HUES6 (cell line): ENCODE measurements at regions not wholly inside any gene's neighbourhood (a gene's known extent, or its start where the extent isn't known, plus 50 kb on each side); places are given as distances from the start of the nearest gene placed in this dataset.
"Not testable (repeated sequence)": the region's sequence is repeated elsewhere in the genome, so short reads cannot be mapped to it uniquely, and the experiment has no call there.

Experiments used
- H3K27ac ChIP-seq: 2 replicates; pipeline ENCODE4 v1.7.0; 2013; ENCODE audit warnings: low read depth, mild to moderate bottlenecking, low read length, inconsistent platforms
- H3K27me3 ChIP-seq: 2 replicates; pipeline ENCODE4 v1.6.1; 2013; ENCODE audit warnings: low read length; ENCODE audit not compliant: control insufficient read depth, insufficient read depth
- H3K36me3 ChIP-seq: 2 replicates; pipeline ENCODE4 v1.6.1; 2013; ENCODE audit warnings: low read length; ENCODE audit not compliant: control insufficient read depth, insufficient read depth
- H3K4me1 ChIP-seq: 2 replicates; pipeline ENCODE4 v1.6.1; 2013; ENCODE audit warnings: low read length; ENCODE audit not compliant: control insufficient read depth, insufficient read depth
- H3K4me3 ChIP-seq: 2 replicates; pipeline ENCODE4 v1.5.1; 2013; ENCODE audit warnings: low read depth, low read length
- H3K9ac ChIP-seq: one replicate; pipeline ENCODE4 v1.6.1; 2013; ENCODE audit warnings: mild to moderate bottlenecking, low read length
- H3K9me3 ChIP-seq: 2 replicates; pipeline ENCODE4 v1.6.1; 2013; ENCODE audit warnings: low read depth, low read length; ENCODE audit not compliant: control insufficient read depth, insufficient read depth

DNA sequence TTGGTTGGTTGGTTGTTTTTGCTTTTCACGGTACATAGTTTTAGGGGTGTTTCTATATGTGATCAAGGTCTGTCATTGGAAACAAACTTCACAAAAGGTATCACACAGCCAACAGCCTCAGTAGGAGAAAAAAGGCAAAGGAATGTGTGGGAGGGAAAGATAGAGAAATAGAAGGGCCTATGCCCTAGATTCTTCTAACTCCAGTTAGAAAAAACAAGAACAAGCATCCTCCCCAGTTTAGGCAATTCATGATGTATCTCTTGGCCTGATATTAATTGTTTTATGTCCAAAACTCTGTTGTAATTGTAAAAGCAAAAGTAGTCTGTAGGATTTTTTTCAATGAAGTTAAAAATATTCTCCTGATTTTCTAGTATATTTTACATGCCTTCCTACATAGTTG lies 192.4 kb upstream of the EDNRA start:
- Histone ChIP-seq H3K9me3 (no peaks in the 10 kb centered on the region), H3K4me1 (peaks cover 6% of the 10 kb centered on the region; the same call in 1 of the 2 replicates), H3K36me3 (no peaks in the 10 kb centered on the region), H3K4me3 (no peak overlapping the region), H3K9ac (no peak overlapping the region), H3K27me3 (no peaks in the 10 kb centered on the region), H3K27ac (no peak overlapping the region)

DNA sequence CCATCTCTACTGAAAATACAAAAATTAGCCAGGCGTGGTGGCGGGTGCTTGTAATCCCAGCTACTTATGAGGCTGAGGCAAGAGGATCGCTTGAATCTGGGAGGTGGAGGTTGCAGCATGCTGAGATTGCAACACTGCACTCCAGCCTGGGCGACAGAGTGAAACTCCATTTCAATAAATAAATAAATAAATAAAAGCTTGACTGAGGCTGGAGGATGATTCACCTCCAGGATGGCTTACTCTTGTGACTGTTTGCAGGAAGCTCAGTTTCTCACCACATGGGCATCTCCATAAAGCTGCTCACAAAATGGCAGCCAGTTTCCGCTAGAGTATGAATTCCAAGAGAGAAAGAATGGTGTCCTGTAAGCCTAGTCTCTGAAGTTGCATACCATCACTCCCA lies 191.7 kb upstream of the EDNRA start:
- no peak overlapping the region for H3K9ac ChIP-seq
- H3K4me1 ChIP-seq = peaks cover 6% of the 10 kb centered on the region; the same call in 1 of the 2 replicates
- no peak overlapping the region for H3K27ac ChIP-seq
- no peaks in the 10 kb centered on the region for H3K9me3 ChIP-seq
- no peaks in the 10 kb centered on the region for H3K27me3 ChIP-seq
- H3K36me3 ChIP-seq = no peaks in the 10 kb centered on the region
- H3K4me3 ChIP-seq = no peak overlapping the region

DNA sequence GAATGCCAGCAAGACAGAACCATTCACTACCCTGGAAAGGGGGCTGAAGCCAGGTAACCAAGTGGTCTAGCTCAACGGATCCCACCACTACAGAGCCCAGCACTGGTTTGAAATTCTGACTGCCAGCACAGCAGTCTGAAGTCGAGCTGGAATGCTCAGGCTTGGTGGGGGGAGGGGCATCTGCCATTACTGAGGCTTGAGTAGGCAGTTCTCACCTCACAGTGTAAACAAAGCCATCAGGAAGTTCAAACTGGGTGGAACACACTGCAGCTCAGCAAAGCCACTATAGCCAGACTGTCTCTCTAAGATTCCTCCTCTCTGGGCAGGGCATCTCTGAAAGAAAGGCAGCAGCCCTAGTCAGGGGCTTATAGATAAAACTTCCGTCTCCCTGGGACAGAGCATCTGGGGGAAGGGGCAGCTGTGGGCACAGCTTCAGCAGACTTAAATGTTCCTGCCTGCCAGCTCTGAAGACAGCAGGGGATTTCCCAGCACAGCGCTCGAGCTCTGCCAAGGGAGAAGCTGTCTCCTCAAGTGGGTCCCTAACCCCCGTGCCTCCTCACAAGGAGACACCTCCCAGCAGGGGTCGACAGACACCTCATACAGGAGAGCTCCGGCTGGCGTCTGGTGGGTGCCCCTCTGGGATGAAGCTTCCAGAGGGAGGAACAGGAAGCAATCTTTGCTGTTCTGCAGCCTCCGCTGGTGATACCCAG lies 188.1 kb upstream of the EDNRA start:
- H3K27ac ChIP-seq, H3K4me1 ChIP-seq, H3K9me3 ChIP-seq, H3K36me3 ChIP-seq, H3K27me3 ChIP-seq: not testable (repeated sequence)
- peak overlapping the region; percentile 43 for H3K9ac ChIP-seq
- H3K4me3 ChIP-seq = peak overlapping the region; percentile 15; the same call in 1 of the 2 replicates

DNA sequence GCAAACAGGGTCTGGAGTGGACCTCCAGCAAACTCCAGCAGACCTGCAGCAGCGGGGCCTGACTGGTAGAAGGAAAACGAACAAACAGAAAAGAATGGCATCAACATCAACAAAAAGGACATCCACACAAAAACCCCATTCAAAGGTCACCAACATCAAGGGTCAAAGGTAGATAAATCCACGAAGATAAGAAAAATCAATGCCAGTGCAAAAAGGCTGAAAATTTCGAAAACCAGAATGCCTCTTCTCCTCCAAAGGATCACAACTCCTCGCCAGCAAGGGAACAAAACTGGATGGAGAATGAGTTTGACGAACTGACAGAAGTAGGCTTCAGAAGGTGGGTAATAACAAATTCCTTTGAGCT lies 187.6 kb upstream of the EDNRA start:
- H3K9me3 ChIP-seq, H3K4me3 ChIP-seq, H3K9ac ChIP-seq, H3K36me3 ChIP-seq, H3K27ac ChIP-seq, H3K4me1 ChIP-seq, H3K27me3 ChIP-seq: not testable (repeated sequence)

DNA sequence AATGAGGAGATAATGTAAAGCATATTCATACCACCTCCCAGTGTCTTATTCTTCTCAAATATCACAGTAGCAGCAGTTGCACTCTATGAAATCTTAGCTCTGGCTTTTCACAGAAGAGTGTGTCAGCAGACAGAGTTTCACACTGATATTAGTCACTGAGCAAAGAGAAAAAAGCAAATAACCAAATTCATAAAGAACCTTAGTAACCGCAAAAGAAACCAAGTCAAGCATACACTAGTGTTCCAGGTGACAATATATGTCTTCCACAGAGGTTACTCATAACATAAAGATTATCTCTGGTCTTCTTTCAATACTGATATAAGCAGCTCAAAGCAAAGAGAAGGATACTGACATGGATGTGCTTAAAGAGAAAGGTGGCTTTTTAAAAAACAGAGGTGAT lies 181.7 kb upstream of the EDNRA start:
- H3K27me3 ChIP-seq = no peaks in the 10 kb centered on the region
- H3K4me3 ChIP-seq = no peak overlapping the region
- H3K9me3 ChIP-seq = no peaks in the 10 kb centered on the region
- no peak overlapping the region for H3K27ac ChIP-seq
- H3K9ac ChIP-seq = no peak overlapping the region
- no peaks in the 10 kb centered on the region for H3K36me3 ChIP-seq
- no peaks in the 10 kb centered on the region for H3K4me1 ChIP-seq

DNA sequence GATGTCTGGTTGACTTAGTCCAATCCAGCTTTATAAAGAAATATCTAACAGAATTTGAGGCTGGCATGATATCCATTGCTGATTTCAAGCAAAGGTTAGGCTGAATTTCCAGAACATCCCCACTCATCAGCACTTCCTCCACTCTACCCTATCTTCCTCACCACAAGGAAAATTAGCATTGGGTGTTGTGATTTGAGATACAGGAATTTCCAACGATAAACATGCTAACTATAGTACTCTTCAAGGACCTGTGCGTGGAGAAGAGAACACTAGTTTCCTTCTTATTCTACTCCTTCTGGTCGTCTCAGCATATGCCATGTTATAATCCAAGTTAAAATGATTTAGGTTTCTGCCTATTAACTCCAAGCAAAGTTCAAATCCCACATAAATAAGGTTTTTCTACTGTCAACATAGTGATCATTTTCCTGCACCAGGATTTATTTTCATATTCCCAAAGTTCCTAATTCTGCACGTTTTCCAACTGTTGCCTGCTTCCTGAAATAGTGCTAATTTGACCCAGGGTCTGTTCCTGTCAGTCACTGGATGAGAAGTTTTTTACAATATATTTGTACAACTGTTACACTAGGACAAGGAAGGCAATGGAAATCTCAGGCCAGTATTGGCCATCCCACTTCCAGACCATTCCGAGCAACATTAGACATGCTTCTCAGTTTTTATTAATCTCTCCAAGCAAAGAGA lies 177.6 kb upstream of the EDNRA start:
- no peak overlapping the region for H3K4me3 ChIP-seq
- H3K9me3 ChIP-seq = no peaks in the 10 kb centered on the region
- H3K4me1 ChIP-seq = no peaks in the 10 kb centered on the region
- H3K27ac ChIP-seq = no peak overlapping the region
- no peak overlapping the region for H3K9ac ChIP-seq
- no peaks in the 10 kb centered on the region for H3K27me3 ChIP-seq
- H3K36me3 ChIP-seq = no peaks in the 10 kb centered on the region

DNA sequence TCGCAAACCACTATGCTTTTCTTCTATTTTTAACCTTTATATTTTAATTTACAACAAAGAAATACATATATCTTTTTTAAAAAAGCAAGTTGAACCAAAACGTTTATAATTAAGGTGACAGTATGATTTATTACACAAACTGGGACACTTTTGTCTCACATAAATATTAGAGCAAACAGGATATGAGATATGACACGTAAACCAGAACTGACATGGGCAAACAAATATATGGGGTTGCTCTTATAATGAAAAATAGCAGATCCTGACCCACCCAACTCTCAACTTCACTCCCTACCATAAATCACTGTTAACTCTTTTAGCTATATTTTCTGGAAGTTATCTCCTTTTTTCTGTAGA lies 177.0 kb upstream of the EDNRA start:
- H3K9ac ChIP-seq = no peak overlapping the region
- H3K4me3 ChIP-seq = no peak overlapping the region
- no peaks in the 10 kb centered on the region for H3K36me3 ChIP-seq
- H3K27ac ChIP-seq = no peak overlapping the region
- H3K27me3 ChIP-seq = no peaks in the 10 kb centered on the region
- H3K9me3 ChIP-seq = no peaks in the 10 kb centered on the region
- no peaks in the 10 kb centered on the region for H3K4me1 ChIP-seq

DNA sequence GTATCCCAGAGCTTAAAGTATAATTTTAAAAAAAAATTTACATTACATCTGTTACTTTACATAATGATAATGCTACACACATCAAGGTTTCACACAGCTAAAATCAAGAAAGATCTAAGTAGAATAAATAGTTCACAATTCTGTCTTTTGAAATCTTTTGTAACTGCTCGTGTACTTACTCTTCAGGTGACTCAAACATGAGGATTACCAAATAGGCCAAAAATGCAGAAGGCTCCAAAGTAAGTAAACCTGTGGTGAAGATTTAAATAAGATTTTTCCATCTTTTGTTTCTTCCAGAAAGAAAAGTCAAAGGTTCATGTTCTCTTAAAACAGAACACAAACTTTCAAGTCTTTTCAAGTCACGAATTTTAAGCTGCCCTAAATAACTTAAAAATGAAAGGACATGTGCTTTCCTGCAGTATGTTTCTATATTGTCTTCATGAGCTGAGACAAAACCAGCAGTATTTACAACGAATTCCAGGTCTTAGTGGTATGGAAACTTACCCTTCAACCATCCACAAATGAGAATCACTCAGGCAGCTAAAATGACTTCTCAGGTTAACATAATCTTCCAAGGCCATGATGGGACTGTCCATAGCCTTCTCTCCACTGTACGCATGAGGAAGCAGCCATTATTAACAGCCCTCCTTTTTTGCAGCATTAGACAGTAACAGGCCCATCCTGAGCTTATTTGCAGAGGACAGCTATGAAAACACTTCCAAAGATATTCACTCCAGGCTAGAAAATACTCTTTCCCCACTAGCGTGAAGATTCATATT lies 172.8 kb upstream of the EDNRA start:
- Histone ChIP-seq H3K4me3 (no peak overlapping the region), H3K9me3 (no peaks in the 10 kb centered on the region), H3K4me1 (no peaks in the 10 kb centered on the region), H3K27me3 (no peaks in the 10 kb centered on the region), H3K27ac (no peak overlapping the region), H3K9ac (no peak overlapping the region), H3K36me3 (no peaks in the 10 kb centered on the region)

DNA sequence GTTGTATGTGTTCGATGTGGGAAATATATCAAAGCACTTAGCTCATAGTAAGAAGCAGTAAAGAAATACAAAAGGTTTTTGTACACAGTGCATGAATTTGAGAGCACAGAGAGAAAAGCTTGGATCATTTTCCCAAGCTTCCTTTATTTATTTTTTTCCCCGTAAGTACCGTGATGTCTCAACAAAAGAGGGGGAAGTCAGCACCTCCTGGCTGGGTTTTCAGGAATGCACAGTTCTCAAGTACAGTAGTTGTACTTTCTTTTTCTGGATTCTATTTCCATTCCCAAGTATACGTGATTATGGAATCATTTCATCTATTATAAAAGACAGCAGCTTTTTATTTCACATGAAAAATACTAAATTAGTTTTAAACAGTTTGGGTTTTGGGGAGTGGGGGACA lies 171.5 kb upstream of the EDNRA start:
- Histone ChIP-seq H3K9ac (no peak overlapping the region), H3K4me3 (no peak overlapping the region), H3K9me3 (no peaks in the 10 kb centered on the region), H3K4me1 (no peaks in the 10 kb centered on the region), H3K36me3 (no peaks in the 10 kb centered on the region), H3K27ac (no peak overlapping the region), H3K27me3 (no peaks in the 10 kb centered on the region)

DNA sequence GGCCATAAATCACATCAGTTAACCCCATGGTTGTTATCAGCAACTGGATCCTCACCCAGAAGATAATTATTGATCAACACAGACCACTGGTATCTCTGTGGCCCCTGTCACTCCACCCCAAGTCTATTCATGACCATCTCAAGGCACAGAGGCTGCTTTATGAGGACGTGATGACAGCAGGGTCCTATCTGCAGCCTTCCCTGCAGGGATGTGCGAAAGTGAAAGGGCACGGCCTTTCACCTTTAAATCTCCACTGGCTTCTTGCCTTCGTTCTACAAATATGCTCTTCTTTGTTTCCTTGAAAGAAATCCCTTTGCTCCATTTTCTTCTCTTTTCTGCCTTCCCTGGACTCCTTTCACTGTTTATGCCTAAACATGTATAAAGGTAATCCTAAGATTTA lies 170.6 kb upstream of the EDNRA start:
- H3K4me1 ChIP-seq = no peaks in the 10 kb centered on the region
- H3K36me3 ChIP-seq = no peaks in the 10 kb centered on the region
- no peaks in the 10 kb centered on the region for H3K27me3 ChIP-seq
- H3K9ac ChIP-seq = no peak overlapping the region
- no peak overlapping the region for H3K4me3 ChIP-seq
- no peaks in the 10 kb centered on the region for H3K9me3 ChIP-seq
- no peak overlapping the region for H3K27ac ChIP-seq

DNA sequence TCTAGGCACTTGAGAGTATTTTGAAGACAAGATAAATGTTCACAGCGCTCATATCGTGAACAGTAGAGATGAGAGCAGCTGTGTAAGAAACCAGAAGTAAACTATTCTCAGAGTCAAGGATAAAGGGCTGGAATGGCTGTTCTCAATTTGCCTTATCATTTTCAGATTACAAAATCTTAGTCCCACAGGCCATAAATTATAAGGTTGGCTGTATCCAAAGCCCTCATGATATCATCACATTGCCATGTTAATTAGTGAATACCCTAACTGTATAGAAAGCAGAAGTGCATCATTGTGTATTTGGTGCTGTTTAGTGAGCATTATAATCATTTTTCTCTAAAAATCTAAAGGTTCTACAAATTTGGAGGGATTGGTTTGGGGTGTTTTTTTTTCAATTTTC lies 168.9 kb upstream of the EDNRA start:
- Histone ChIP-seq H3K27ac (no peak overlapping the region), H3K9me3 (no peaks in the 10 kb centered on the region), H3K4me3 (no peak overlapping the region), H3K4me1 (no peaks in the 10 kb centered on the region), H3K27me3 (no peaks in the 10 kb centered on the region), H3K9ac (no peak overlapping the region), H3K36me3 (no peaks in the 10 kb centered on the region)
